Astrocyte (in vitro differentiated cells and primary cell): ENCODE measurements at regions not wholly inside any gene's neighbourhood (a gene's known extent, or its start where the extent isn't known, plus 50 kb on each side); places are given as distances from the start of the nearest gene placed in this dataset.

Experiments
- CTCF ChIP-seq: IDR thresholded peaks from 2 replicates; pipeline ENCODE4 v1.5.1; 2011; ENCODE audit warnings: low read depth, mild to moderate bottlenecking, inconsistent platforms, low read length, moderate library complexity; ENCODE audit not compliant: insufficient read depth
- EZH2 ChIP-seq: IDR thresholded peaks from 2 replicates; pipeline ENCODE4 v1.6.1; 2012; ENCODE audit warnings: mild to moderate bottlenecking, low read length, inconsistent platforms; ENCODE audit not compliant: insufficient read depth

GRCh38 chr10:29698773-29699490 is 64.2 kb upstream of the SVIL start:
- TF ChIP-seq CTCF (no peak), EZH2 (no peak)
